ENCODE measurements at regions not wholly inside any gene's neighbourhood (a gene's known extent, or its start where the extent isn't known, plus 50 kb on each side); places are given as distances from the start of the nearest gene placed in this dataset.
"Not testable (repeated sequence)": the region's sequence is repeated elsewhere in the genome, so short reads cannot be mapped to it uniquely, and the experiment has no call there.

GRCh38 chr2:180240774-180241173 is 233.7 kb upstream of the CWC22 start:
- DNase-seq (ENCODE audit: low spot score) (no peak), FAIRE-seq (no peak)

GRCh38 chr2:180238729-180239128 is 231.6 kb upstream of the CWC22 start:
- FAIRE-seq: no peak
- DNase-seq (ENCODE audit: low spot score): no peak

- not testable (repeated sequence) for FAIRE-seq; DNase-seq (ENCODE audit: low spot score)
These were observed 229.0 kb upstream of the CWC22 start for GRCh38 chr2:180236061-180236460.

GRCh38 chr2:180235506-180235905 is 228.4 kb upstream of the CWC22 start:
- not testable (repeated sequence) for FAIRE-seq

GRCh38 chr2:180234991-180235390 is 227.9 kb upstream of the CWC22 start:
- FAIRE-seq; DNase-seq (ENCODE audit: low spot score): not testable (repeated sequence)

More at GRCh38 chr2:180235506-180235905, 228.4 kb upstream of the CWC22 start:
- not testable (repeated sequence) for DNase-seq (ENCODE audit: low spot score)

GRCh38 chr2:180231015-180231414 is 223.9 kb upstream of the CWC22 start:
- FAIRE-seq (no peak), DNase-seq (ENCODE audit: low spot score) (no peak)

GRCh38 chr2:180227461-180227860 is 220.4 kb upstream of the CWC22 start:
- DNase-seq (ENCODE audit: low spot score) (no peak), FAIRE-seq (no peak)

- FAIRE-seq: no peak
These were observed 218.0 kb upstream of the CWC22 start for GRCh38 chr2:180225118-180225517.

GRCh38 chr2:180222644-180223043 is 215.5 kb upstream of the CWC22 start:
- DNase-seq (ENCODE audit: low spot score) (no peak), FAIRE-seq (no peak)

More at GRCh38 chr2:180225118-180225517, 218.0 kb upstream of the CWC22 start:
- no peak for DNase-seq (ENCODE audit: low spot score)

GRCh38 chr2:180219491-180219890 is 212.4 kb upstream of the CWC22 start:
- DNase-seq (ENCODE audit: low spot score) (no peak), FAIRE-seq (no peak)

- peak; percentile 83 for FAIRE-seq
- peak; percentile 62 for DNase-seq (ENCODE audit: low spot score)
These were observed 201.7 kb upstream of the CWC22 start for GRCh38 chr2:180208841-180209240.

- DNase-seq (ENCODE audit: low spot score) (no peak), FAIRE-seq (no peak)
These were observed 198.6 kb upstream of the CWC22 start for GRCh38 chr2:180205621-180206235.

- no peak for FAIRE-seq
These were observed 196.9 kb upstream of the CWC22 start for GRCh38 chr2:180203972-180204371.

GRCh38 chr2:180202467-180202951 is 195.4 kb upstream of the CWC22 start:
- DNase-seq (ENCODE audit: low spot score) (no peak), FAIRE-seq (no peak)

More at GRCh38 chr2:180203972-180204371, 196.9 kb upstream of the CWC22 start:
- DNase-seq (ENCODE audit: low spot score): no peak

- DNase-seq (ENCODE audit: low spot score): no peak
- no peak for FAIRE-seq
These were observed 189.4 kb upstream of the CWC22 start for GRCh38 chr2:180196419-180196977.

GRCh38 chr2:180195847-180196246 is 188.8 kb upstream of the CWC22 start:
- DNase-seq (ENCODE audit: low spot score) (no peak), FAIRE-seq (no peak)

GRCh38 chr2:180191432-180192124 is 184.5 kb upstream of the CWC22 start:
- FAIRE-seq (no peak), DNase-seq (ENCODE audit: low spot score) (no peak)

- no peak for FAIRE-seq
- DNase-seq (ENCODE audit: low spot score): no peak
These were observed 183.8 kb upstream of the CWC22 start for GRCh38 chr2:180190851-180191250.

GRCh38 chr2:180187611-180188010 is 180.5 kb upstream of the CWC22 start:
- no peak for FAIRE-seq
- no peak for DNase-seq (ENCODE audit: low spot score)

GRCh38 chr2:180184506-180184905 is 177.4 kb upstream of the CWC22 start:
- no peak for DNase-seq (ENCODE audit: low spot score)
- no peak for FAIRE-seq

- FAIRE-seq (no peak), DNase-seq (ENCODE audit: low spot score) (no peak)
These were observed 173.4 kb upstream of the CWC22 start for GRCh38 chr2:180180511-180180910.

- no peak for FAIRE-seq
These were observed 170.4 kb upstream of the CWC22 start for GRCh38 chr2:180177534-180177933.

More at GRCh38 chr2:180177534-180177933, 170.4 kb upstream of the CWC22 start:
- DNase-seq (ENCODE audit: low spot score): no peak
